Endometrium (tissue), 2 donors: ENCODE measurements at regions not wholly inside any gene's neighbourhood (a gene's known extent, or its start where the extent isn't known, plus 50 kb on each side); places are given as distances from the start of the nearest gene placed in this dataset.
"Not testable (repeated sequence)": the region's sequence is repeated elsewhere in the genome, so short reads cannot be mapped to it uniquely, and the experiment has no call there.

Experiments used
- FAIRE-seq: peaks from 2 replicates; lab custom pipeline; 2012; peaks lifted over from hg19 to GRCh38; lab: Jason Lieb, UNC
- donor health status: control.
- donor health status: control.

- FAIRE-seq: no peak
These were observed 60.3 kb upstream of the ZNF81 start for GRCh38 chrX:47776292-47777006.

- FAIRE-seq: no peak
These were observed 63.9 kb upstream of the ZNF81 start for GRCh38 chrX:47772764-47773163.

GRCh38 chrX:47771473-47771872, 65.2 kb upstream of the ZNF81 start:
- FAIRE-seq: no peak

GRCh38 chrX:47762826-47763225, 73.9 kb upstream of the ZNF81 start:
- FAIRE-seq: not testable (repeated sequence)

- no peak for FAIRE-seq
These were observed 84.0 kb upstream of the ZNF81 start for GRCh38 chrX:47752685-47753084.

GRCh38 chrX:47751670-47752069, 85.0 kb upstream of the ZNF81 start:
- FAIRE-seq: no peak

GRCh38 chrX:47749185-47749967, 87.3 kb upstream of the ZNF81 start:
- no peak for FAIRE-seq

- no peak for FAIRE-seq
These were observed 88.1 kb upstream of the ZNF81 start for GRCh38 chrX:47748576-47748975.

- FAIRE-seq: peak; percentile 92
These were observed 87.5 kb upstream of the UXT start for GRCh38 chrX:47746446-47746845.

- no peak for FAIRE-seq
These were observed 86.4 kb upstream of the UXT start for GRCh38 chrX:47745416-47745815.

- FAIRE-seq: no peak
These were observed 84.5 kb upstream of the UXT start for GRCh38 chrX:47743504-47743903.

GRCh38 chrX:47738870-47739269, 79.9 kb upstream of the UXT start:
- FAIRE-seq: not testable (repeated sequence)

GRCh38 chrX:47723689-47724088, 64.7 kb upstream of the UXT start:
- no peak for FAIRE-seq

GRCh38 chrX:47723083-47723482, 64.1 kb upstream of the UXT start:
- no peak for FAIRE-seq

GRCh38 chrX:47722260-47722659, 63.3 kb upstream of the UXT start:
- no peak for FAIRE-seq

GRCh38 chrX:47715078-47715477, 56.1 kb upstream of the UXT start:
- not testable (repeated sequence) for FAIRE-seq

GRCh38 chrX:47712675-47713074, 53.7 kb upstream of the UXT start:
- not testable (repeated sequence) for FAIRE-seq

- no peak for FAIRE-seq
These were observed 51.3 kb upstream of the UXT start for GRCh38 chrX:47710252-47710651.
